ENCODE measurements at regions not wholly inside any gene's neighbourhood (a gene's known extent, or its start where the extent isn't known, plus 50 kb on each side); places are given as distances from the start of the nearest gene placed in this dataset.

GRCh38 chr9:8011974-8012373 is 212.4 kb upstream of the DMAC1 start:
- Histone ChIP-seq H3K79me2 (ENCODE audit: control insufficient read depth, insufficient read depth, low read length) (no peaks in the 10 kb centered on the region), H2AFZ (ENCODE audit: low read depth, low read length) (no peak overlapping the region), H3K4me2 (ENCODE audit: insufficient read depth, low read length) (no peak overlapping the region), H3K4me3 (replicated peaks in 1 of 3; ENCODE audit: insufficient read depth in 1 of 3, low read depth in 1 of 3, low read length in 3 of 3) (no peak overlapping the region), H3K9me3 (replicated peaks; ENCODE audit: control insufficient read depth, insufficient read depth, low read length) (no peaks in the 10 kb centered on the region), H3K27me3 (ENCODE audit: control insufficient read depth in 2 of 2, insufficient read depth in 2 of 2, low read length in 2 of 2) (no peaks in the 10 kb centered on the region), H4K20me1 (replicated peaks; ENCODE audit: control insufficient read depth, extremely low read depth, insufficient read depth, low read length) (no peaks in the 10 kb centered on the region), H3K27ac (ENCODE audit: insufficient read depth, low read depth, low read length) (no peak overlapping the region), H3K9me1 (replicated peaks; ENCODE audit: control insufficient read depth, extremely low read depth, insufficient read depth, low read length) (no peaks in the 10 kb centered on the region), H3K4me1 (ENCODE audit: control insufficient read depth, extremely low read depth, insufficient read depth, low read length) (no peaks in the 10 kb centered on the region), H3K9ac (replicated peaks; ENCODE audit: extremely low read depth, insufficient read depth, low read length) (no peak overlapping the region), H3K36me3 (ENCODE audit: control insufficient read depth in 2 of 2, extremely low read depth in 1 of 2, insufficient read depth in 2 of 2, low read length in 2 of 2) (no peaks in the 10 kb centered on the region)
- no TSS peak for BruUV-seq (replicated peaks)
- no peak for DNase-seq (ENCODE audit: low read depth, low spot score)
- no peak for FAIRE-seq
- CTCF ChIA-PET, result no interaction called here
- POLR2A ChIA-PET, result no interaction called here
- intact Hi-C loops (cut with micrococcal nuclease) (no loop called here), dilution Hi-C loops (cut with MboI; ENCODE audit: extremely low pct_ligation_motif_present, low sequenced_read_pairs) (no loop called here)
- TF ChIP-seq JUN (IDR thresholded peaks at IDR 0.05; ENCODE audit: borderline replicate concordance, insufficient read depth, insufficient read length, low read depth), result no peak
- no peak for TF ChIP-seq EZH2 (IDR thresholded peaks at IDR 0.05; ENCODE audit: borderline replicate concordance, low read depth, low read length, severe bottlenecking)
- TF ChIP-seq FOS (IDR thresholded peaks at IDR 0.05; ENCODE audit: borderline replicate concordance, insufficient read depth, low read length), result no peak
- TF ChIP-seq, protein P1, sequence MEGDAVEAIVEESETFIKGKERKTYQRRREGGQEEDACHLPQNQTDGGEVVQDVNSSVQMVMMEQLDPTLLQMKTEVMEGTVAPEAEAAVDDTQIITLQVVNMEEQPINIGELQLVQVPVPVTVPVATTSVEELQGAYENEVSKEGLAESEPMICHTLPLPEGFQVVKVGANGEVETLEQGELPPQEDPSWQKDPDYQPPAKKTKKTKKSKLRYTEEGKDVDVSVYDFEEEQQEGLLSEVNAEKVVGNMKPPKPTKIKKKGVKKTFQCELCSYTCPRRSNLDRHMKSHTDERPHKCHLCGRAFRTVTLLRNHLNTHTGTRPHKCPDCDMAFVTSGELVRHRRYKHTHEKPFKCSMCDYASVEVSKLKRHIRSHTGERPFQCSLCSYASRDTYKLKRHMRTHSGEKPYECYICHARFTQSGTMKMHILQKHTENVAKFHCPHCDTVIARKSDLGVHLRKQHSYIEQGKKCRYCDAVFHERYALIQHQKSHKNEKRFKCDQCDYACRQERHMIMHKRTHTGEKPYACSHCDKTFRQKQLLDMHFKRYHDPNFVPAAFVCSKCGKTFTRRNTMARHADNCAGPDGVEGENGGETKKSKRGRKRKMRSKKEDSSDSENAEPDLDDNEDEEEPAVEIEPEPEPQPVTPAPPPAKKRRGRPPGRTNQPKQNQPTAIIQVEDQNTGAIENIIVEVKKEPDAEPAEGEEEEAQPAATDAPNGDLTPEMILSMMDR (IDR thresholded peaks at IDR 0.05; ENCODE audit: extremely low read depth in 1 of 2, insufficient read depth in 1 of 2, low read depth in 1 of 2, low read length in 2 of 2), result no peak
- no peak for TF ChIP-seq MYC (IDR thresholded peaks at IDR 0.05; ENCODE audit: low read depth, low read length)
- no peak for TF ChIP-seq POLR2AphosphoS5 (IDR thresholded peaks at IDR 0.05; ENCODE audit: insufficient read depth, low read depth, low read length)
- TF ChIP-seq GATA2 (IDR thresholded peaks at IDR 0.05; ENCODE audit: insufficient read depth, insufficient read length, low read depth, low read length), result no peak
- no peak for TF ChIP-seq POLR2A (IDR thresholded peaks at IDR 0.05; ENCODE audit: low read depth, low read length)
- TF ChIP-seq, protein P2, sequence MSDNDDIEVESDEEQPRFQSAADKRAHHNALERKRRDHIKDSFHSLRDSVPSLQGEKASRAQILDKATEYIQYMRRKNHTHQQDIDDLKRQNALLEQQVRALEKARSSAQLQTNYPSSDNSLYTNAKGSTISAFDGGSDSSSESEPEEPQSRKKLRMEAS (IDR thresholded peaks at IDR 0.05; ENCODE audit: insufficient read depth, insufficient read length), result no peak

Data from endothelial cell of umbilical vein (primary cell).